ENCODE measurements at regions not wholly inside any gene's neighbourhood (a gene's known extent, or its start where the extent isn't known, plus 50 kb on each side); places are given as distances from the start of the nearest gene placed in this dataset.

GRCh38 chr15:58268746-58269267 lies 130.6 kb downstream of the AQP9 start:
- TF ChIP-seq, protein P1, sequence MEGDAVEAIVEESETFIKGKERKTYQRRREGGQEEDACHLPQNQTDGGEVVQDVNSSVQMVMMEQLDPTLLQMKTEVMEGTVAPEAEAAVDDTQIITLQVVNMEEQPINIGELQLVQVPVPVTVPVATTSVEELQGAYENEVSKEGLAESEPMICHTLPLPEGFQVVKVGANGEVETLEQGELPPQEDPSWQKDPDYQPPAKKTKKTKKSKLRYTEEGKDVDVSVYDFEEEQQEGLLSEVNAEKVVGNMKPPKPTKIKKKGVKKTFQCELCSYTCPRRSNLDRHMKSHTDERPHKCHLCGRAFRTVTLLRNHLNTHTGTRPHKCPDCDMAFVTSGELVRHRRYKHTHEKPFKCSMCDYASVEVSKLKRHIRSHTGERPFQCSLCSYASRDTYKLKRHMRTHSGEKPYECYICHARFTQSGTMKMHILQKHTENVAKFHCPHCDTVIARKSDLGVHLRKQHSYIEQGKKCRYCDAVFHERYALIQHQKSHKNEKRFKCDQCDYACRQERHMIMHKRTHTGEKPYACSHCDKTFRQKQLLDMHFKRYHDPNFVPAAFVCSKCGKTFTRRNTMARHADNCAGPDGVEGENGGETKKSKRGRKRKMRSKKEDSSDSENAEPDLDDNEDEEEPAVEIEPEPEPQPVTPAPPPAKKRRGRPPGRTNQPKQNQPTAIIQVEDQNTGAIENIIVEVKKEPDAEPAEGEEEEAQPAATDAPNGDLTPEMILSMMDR (IDR thresholded peaks at IDR 0.05): no peak
- TF ChIP-seq EZH2 (IDR thresholded peaks at IDR 0.05) (no peak), EZH2phosphoT487 (IDR thresholded peaks at IDR 0.05) (no peak)

Measured in neural progenitor cell (in vitro differentiated cells).